ENCODE measurements at regions not wholly inside any gene's neighbourhood (a gene's known extent, or its start where the extent isn't known, plus 50 kb on each side); places are given as distances from the start of the nearest gene placed in this dataset.
A peak's percentile ranks its signal among the peaks of the same experiment; 100 is the strongest.

DNA sequence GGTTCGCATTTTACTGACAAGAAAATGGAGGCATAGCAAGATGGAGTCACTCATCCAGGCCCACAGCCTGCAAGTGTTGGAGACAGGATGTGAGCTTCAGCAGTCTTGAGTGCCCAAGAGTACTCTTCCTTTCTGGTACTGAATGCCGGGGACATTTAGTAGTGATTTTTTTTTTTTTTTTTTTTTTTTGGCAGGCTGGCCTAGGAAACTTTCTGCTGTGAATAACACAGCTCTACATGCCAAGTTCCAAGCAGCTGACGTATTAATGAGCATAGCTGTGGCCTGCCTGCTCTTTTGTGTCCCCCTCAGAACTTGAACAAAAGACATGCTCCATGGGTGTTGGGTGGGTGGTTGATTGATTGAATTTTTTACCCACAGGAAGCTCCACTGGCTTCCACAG lies 195.5 kb upstream of the CADM1 start:
- no peak for DNase-seq (ENCODE audit: low read depth, low spot score)
- TF ChIP-seq CTCF (conservative IDR thresholded peaks at IDR 0.05), result no peak
- H3K36me3 Mint-ChIP-seq (ENCODE audit: low read depth), result peaks cover 2% of the 10 kb centered on the region
- peaks cover 3% of the 10 kb centered on the region for H3K9me3 Mint-ChIP-seq
- H3K27ac Mint-ChIP-seq (ENCODE audit: unreplicated experiment), result peak overlapping the region; percentile 85
- no peak overlapping the region for H3K4me3 Mint-ChIP-seq
- H3K4me1 Mint-ChIP-seq, result peaks cover 47% of the 10 kb centered on the region
- no peaks in the 10 kb centered on the region for H3K27me3 Mint-ChIP-seq (ENCODE audit: low read depth)

DNA sequence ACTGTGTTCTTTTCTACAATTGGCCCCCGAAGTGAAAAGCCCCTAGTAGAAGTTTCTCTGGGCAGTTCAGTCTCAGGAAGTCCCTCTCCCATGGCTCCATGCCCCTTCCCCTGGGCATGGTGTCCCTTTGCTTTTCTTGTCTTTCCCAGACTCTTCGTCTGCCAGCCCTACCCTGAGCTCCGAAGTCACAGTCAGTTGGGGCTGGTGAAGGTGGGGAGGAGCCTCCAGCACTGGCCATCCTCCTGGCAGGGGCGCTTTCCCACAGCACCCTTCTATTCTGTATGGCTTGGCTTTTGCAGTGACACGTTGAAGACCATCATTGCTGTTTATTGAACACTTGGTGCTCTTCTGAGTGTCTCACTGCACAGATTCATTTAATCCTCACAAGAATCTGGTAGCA lies 195.1 kb upstream of the CADM1 start:
- Mint-ChIP-seq H3K36me3 (ENCODE audit: low read depth) (no peaks in the 10 kb centered on the region), H3K27me3 (ENCODE audit: low read depth) (no peaks in the 10 kb centered on the region), H3K4me1 (peaks cover 47% of the 10 kb centered on the region), H3K27ac (ENCODE audit: unreplicated experiment) (peak overlapping the region; percentile 85), H3K9me3 (peaks cover under 1% of the 10 kb centered on the region), H3K4me3 (no peak overlapping the region)
- no peak for TF ChIP-seq CTCF (conservative IDR thresholded peaks at IDR 0.05)
- DNase-seq (ENCODE audit: low read depth, low spot score), result no peak

DNA sequence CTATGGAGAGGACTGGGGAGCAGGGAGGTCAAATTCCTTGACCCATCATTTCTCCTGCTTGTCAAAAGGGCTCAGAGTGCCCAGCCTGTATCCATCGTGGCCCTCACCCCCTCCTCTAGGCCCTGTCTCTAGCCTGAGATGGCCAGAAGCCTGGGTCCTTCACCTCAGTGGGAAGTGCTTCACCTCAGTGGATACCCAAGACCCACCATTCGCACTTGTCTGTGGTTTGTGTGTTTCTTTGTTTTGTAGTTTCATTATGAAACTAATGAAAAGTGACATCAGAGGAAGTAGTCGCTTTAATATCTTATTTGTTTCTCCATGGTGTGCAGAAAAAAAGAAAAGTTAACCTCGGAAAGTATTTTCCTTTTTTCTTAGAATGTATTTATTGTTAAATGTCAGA lies 194.0 kb upstream of the CADM1 start:
- Mint-ChIP-seq H3K9me3 (no peaks in the 10 kb centered on the region), H3K36me3 (ENCODE audit: low read depth) (no peaks in the 10 kb centered on the region), H3K27me3 (ENCODE audit: low read depth) (no peaks in the 10 kb centered on the region), H3K4me3 (no peak overlapping the region), H3K4me1 (peaks cover 47% of the 10 kb centered on the region), H3K27ac (ENCODE audit: unreplicated experiment) (no peak overlapping the region)
- no peak for TF ChIP-seq CTCF (conservative IDR thresholded peaks at IDR 0.05)
- no peak for DNase-seq (ENCODE audit: low read depth, low spot score)

- Mint-ChIP-seq H3K9me3 (no peaks in the 10 kb centered on the region), H3K36me3 (ENCODE audit: low read depth) (no peaks in the 10 kb centered on the region), H3K27ac (ENCODE audit: unreplicated experiment) (peak overlapping the region; percentile 27), H3K4me1 (peaks cover 47% of the 10 kb centered on the region), H3K4me3 (no peak overlapping the region), H3K27me3 (ENCODE audit: low read depth) (no peaks in the 10 kb centered on the region)
- no peak for DNase-seq (ENCODE audit: low read depth, low spot score)
- TF ChIP-seq CTCF (conservative IDR thresholded peaks at IDR 0.05), result no peak
These were observed 192.3 kb upstream of the CADM1 start for GRCh38 chr11:115696563-115696962.

DNA sequence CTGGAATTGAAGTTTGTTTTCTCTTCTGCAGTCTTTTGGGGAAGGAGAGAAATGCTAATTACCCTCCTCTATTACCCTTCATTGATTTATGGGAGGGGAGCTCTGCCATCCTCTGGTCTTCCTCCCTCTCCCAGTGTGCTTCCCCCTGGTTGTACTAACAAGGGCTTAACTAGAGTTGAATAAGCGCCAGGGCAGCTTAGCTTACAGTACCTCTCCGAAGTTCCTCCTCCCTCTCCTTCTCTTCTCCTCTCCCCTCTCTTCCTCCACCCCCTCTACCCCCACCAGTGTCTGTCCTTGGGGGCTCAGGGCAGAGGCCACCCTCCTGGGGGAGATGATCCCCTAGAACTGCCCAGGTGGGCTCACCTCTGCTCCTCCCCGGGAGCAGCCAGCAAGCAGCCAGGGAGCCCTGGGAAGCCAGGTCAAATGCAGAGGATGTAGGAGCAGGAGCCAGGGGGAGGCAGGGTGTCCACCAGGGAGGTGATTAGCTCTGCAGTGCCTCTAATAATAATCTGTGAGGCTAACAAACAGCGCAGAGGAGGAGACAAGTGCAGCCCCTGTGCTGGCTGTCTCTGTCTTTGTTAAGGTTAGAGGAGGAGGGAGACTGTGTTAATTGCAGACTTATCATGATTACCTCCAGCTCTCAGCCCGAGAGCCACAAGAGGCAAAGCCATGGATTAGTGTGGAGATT lies 191.6 kb upstream of the CADM1 start:
- H3K4me1 Mint-ChIP-seq, result peaks cover 47% of the 10 kb centered on the region
- no peaks in the 10 kb centered on the region for H3K27me3 Mint-ChIP-seq (ENCODE audit: low read depth)
- H3K9me3 Mint-ChIP-seq, result no peaks in the 10 kb centered on the region
- TF ChIP-seq CTCF (conservative IDR thresholded peaks at IDR 0.05), result no peak
- no peaks in the 10 kb centered on the region for H3K36me3 Mint-ChIP-seq (ENCODE audit: low read depth)
- H3K4me3 Mint-ChIP-seq, result no peak overlapping the region
- H3K27ac Mint-ChIP-seq (ENCODE audit: unreplicated experiment), result peak overlapping the region; percentile 53
- DNase-seq (ENCODE audit: low read depth, low spot score), result no peak
